Activated CD4-positive, alpha-beta T cell treated with anti-CD3 and anti-CD28 coated beads, Interleukin-2, Interleukin-6, amounts not matched to agents 100 ng/mL and 50 ng/mL, durations not matched to agents 16 hours and 8 hours (primary cell): ENCODE measurements at regions not wholly inside any gene's neighbourhood (a gene's known extent, or its start where the extent isn't known, plus 50 kb on each side); places are given as distances from the start of the nearest gene placed in this dataset.
"Not testable (repeated sequence)": the region's sequence is repeated elsewhere in the genome, so short reads cannot be mapped to it uniquely, and the experiment has no call there.

Source experiments
- DNase-seq: peaks from one replicate; pipeline ENCODE4 v3.0.0-alpha.2; 2020

DNA sequence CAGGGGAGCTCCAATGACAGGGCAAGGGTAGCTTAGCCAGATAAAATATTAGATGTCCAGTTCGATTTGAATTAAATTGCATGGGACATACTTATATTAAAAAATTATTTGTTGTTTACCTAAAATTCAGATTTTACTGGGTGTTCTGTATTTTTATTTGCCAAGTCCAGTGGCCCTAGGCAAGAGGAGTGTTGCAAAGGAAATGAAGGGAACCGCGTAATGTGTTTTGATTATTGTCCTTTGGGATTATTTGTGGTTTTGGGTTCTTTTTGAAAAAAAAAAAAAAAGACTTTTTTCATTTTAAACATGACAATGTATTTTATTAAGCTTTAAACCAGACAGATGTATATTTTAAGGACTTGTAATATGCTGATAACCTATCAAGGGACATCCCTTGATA, 179.3 kb downstream of the C9orf152 start:
- DNase-seq, result no peak

DNA sequence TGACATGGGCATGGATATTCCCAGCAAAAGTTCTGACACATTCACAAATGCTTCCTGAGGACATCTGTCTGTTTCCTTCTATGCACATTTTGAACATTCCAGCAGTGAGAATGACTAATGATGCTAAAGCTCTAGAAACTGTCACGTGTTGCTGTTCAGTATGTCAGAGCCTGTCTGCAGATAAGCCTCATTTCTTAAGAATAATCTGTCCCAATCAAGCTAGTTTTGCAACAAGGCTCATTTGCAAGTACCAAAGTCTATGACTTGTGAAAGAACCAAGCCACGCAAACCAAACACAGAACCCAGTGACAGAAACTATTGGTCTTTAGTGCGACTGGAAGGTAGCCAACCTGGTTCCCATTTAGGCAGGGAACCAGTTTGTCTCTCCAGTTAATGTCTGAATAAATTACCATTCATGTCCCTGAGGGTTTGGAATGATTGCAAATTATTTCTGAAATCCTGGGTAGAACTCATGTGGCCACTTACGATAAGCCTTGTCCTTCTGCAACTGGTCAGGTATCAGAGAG, 178.5 kb downstream of the C9orf152 start:
- no peak for DNase-seq

DNA sequence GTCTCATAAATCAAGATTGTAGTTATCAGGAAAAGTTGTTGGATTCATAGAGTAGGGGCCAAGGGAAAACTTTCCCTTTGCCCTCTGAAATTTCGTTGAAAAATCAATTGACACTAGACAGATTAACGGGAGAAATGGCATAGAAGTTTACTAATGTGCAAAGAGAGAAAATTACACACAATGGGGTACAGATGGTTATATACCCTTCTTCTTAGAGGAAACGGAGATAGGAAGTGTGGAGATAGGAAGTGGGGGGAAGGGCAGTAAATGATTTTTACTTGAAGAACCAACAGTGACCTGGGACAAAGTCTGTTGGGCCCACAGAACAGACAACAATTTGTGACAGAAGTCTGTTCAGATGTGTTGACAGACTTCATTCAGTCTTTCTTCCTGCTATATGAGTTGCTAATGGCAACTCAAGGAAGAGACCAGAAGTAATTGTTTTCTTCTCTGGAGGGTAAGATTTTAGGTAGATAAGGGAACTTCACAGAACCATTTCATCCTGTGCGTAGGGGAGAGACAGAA, 177.9 kb downstream of the C9orf152 start:
- DNase-seq, result no peak

DNA sequence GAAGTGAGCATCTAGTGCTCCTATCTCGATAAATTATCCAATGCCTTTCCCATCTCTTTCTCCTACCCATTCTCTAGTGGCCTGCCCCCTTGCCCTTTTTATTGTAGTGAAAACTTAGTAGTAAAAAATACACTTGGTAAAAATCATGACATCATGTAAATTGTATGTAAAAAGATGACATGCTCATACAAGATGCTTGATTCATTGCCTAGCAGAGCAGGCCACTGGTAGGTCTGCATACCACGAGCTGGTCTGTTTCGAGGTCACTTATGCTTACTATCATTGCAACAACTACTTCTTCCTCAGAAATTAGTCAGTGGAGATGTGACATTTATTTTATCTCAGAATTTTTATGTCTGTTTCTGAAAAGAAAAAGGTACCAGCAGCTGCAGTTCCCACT, 177.3 kb downstream of the C9orf152 start:
- DNase-seq, result no peak

DNA sequence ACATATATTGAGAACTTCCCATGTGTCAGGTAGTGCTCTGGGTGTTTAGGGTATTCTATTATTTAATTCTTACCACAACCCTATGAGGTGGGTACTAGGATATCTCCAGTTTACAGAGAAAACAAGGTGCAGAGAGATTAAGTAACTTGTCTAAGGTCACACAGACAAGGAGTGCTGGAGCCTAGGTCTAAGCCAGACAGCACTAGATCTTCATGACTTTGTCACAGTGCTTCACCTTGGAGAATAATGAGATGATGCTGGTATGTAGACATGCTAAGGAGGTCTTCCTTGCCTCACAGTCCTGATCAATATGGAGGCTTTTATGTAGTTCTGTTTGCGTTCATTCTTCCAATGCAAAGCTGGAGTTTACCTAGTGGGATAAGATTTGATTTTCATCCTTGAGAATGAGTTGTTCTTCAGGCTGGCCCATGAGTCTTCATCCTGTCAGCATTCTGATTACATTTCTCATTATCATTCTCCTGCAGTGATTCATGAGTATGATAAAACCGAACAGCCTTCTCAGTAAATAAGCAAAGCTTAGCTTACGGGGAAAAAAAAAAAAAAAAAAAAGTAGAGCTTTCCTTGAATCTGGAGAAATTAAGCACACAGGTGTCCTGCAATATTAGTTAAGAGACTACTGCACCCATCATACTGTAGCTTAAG, 176.3 kb downstream of the C9orf152 start:
- no peak for DNase-seq

DNA sequence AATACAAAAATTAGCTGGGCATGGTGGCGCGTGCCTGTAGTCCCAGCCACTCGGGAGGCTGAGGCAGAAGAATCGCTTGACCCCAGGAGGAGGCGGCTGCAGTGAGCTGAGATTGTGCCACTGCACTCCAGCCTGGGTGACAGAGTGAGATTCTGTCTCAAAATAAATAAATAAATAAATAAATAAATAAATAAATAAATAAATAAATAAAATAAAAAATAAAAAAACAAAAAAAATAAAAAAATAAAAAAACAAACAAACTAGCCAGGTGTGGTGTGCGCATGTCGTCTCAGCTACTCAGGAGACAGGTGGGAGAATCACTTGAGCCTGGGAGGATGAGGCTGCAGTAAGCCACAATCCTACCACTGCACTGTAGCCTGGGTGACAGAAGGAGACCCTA, 175.4 kb downstream of the C9orf152 start:
- DNase-seq, result not testable (repeated sequence)

DNA sequence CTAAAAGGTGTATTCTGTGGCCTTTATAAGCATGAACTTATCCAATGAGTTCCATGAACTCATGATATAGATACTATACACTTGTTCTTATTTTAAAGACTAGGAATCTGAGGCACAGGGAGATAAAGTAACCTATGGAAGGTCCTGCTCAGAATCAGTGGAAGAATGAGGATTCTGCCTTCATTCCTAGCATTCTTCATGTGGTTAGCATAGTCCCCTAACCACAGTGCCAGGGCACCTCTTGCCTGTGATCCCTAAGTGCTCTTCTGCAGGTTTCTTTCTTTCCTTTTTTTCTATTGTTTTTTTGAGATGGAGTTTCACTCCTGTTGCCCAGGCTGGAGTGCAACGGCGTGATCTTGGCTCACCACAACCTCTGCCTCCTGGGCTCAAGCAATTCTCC, 174.1 kb downstream of the C9orf152 start:
- no peak for DNase-seq

DNA sequence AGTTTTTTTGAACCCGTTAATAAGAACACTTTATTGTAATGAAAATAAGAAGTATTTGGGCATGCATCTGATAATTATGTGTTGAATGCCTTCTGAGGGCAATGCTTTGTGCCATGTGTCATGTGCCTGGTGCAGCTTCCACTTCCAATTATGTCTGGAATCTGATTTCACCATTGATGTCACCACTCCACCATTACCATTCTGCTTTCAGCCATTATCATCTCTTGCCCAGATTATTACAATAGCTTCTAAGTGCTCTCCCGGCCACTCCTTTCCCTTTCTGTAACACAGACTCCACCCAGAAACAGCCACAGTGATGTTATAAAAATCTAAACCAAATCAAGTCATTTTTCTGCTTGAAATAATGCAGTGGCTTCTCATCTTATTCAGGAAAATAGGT, 171.7 kb downstream of the C9orf152 start:
- DNase-seq, result no peak

DNA sequence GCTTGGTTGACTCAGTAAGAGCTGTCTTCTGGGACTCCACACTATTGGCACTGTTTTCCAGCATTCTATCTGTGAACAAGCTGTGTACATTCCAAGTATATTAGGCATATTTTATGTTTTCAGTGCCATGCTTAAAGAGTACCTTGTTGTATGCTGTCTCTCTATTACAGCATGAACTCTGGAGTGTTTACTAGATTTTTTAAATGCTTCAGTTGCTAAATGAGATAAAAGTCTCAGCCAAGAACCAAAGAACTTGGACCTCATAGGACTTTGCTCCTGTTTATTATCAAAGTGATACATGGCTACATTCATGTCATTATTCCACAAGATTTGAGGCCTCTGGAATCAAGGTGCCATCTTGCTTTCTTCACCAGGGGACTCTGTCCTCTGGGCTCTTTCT, 167.2 kb downstream of the C9orf152 start:
- DNase-seq, result no peak

DNA sequence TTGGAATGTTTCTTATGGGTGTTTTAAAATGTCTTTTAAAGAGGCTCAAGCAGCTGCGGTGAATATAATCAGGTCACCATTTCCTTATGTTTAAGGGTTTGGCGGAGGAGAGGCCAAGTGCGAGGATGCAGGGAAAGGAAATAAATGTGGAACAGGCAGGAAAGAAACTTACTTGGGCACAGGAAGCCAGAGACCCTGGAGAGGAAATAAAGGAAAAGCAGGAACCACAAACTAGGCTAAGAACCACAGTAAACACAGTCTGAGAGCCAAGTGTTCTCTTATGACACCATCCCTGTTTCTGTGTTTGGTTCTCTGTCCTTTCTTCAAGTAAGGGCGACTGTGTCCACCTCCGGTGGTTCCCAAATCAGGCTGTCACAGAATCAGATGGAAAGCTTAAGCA, 166.5 kb downstream of the C9orf152 start:
- DNase-seq, result no peak

DNA sequence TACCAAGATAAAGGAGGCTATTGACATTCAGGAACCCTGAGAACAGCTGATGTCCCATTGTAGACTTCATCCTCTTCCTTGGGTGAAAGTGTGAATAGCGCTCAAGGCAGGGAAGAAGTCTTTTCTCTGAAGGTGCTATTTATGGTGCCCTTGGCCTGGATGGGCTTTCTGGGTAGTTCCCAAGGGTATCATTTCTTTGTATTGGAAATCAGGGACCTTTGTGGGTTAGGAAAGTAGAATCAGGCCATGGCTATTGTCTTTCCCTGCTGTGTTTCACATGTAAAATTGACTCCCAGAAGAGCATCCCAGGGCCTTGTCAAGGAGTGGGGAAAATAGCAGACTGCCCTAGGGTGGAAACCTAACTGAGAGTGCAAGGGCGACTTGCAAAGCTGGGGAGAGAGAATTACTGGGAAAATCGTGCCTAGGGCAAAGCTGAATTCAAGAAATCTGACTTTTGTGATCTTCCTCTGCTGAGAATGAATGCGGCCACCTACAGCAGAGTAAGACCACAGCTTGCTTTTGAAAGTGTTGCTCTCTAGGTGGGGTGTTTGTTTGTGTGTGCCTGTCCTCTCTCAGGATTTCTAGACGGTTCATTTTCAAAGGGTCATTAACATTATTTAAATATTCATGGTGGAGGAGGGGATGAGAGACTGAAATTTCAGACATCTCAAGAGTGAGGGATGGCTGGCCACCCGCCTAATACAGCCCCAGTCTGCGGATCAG, 160.6 kb downstream of the C9orf152 start:
- DNase-seq, result no peak

DNA sequence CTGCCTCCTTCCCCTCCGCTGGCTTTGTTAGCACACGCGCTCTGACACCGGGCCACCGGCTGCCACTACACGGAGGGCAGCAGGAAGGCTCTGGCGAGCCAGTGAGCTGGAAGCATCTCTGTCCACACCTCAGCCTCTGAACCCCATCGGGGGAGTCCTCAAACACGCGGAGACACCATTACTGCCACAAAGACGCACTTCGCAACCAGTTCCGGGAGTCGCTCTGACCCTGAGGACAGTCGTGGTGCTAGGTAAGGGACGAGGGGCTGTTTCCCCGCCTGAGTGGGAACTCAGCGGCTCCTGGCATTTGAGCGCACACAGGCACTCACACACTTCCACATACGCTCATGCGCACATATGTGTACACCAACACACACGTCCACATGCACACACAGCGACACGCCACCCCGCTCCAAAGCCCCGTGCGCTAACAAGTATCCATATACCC, 160.0 kb downstream of the C9orf152 start:
- DNase-seq, result no peak

DNA sequence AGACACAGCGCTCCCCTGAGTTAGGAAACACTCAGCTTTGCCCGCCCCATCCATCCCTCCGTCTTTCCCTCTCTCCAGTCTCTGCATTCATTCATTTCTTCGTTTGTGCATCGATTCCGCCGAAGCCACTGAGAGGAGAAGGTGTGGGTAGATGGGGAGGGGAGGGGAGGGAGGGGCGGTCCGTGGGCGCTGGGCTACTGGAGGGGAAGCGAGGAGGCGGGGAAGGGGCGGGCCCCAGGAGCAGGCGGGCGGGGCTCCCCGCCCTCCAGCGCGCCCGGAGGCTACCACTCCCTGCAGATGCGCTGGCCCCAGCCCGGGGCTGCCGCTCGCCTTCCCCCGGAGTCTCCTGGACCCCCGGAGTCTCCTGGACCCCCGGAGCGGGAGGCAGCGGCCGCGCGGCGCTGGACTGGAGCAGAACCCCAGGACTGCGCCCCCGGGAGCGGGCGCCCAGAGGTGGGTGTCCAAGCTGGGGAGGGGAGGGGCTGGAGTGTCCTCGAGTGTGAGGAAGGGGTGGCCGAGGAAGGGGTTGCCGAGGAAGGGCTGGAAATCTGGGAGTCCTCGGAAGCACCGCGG, 159.5 kb downstream of the C9orf152 start:
- peak; percentile 89 for DNase-seq

DNA sequence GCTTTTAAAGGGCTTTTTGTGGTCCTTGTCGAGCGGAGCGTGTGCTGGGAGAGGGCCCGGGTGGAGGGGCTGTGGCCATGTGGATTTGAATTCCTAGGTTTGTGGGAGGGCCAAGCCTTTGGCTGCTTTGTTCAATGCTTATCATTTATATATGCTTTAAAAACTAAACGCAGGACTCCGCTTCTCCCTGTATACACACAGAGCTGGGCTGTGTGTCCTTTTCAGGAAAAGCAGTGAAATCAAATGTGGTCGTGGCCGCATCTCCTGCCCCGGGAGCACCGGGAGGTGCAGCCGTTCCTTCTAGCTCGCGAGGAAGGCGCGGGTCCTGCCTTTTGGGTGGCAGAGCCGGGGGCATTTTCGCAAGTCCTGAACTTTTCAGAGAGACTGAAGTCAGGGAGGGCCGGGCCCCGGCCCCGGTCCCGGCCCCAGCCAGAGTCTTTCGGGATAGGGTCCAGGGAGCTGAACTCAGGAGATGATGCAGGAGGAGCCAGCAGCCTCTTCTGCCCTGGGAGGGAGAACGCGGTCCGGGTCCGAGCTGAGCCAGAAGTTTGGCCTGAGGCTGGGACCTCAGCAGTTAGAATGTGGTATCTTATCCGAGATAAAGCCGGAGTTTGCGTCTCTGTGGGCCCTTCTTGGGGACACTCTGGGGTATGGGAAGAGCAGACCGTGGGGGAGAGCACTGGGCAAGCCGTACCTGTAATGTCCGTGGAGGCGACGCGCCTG, 158.8 kb downstream of the C9orf152 start:
- peak; percentile 18 for DNase-seq

DNA sequence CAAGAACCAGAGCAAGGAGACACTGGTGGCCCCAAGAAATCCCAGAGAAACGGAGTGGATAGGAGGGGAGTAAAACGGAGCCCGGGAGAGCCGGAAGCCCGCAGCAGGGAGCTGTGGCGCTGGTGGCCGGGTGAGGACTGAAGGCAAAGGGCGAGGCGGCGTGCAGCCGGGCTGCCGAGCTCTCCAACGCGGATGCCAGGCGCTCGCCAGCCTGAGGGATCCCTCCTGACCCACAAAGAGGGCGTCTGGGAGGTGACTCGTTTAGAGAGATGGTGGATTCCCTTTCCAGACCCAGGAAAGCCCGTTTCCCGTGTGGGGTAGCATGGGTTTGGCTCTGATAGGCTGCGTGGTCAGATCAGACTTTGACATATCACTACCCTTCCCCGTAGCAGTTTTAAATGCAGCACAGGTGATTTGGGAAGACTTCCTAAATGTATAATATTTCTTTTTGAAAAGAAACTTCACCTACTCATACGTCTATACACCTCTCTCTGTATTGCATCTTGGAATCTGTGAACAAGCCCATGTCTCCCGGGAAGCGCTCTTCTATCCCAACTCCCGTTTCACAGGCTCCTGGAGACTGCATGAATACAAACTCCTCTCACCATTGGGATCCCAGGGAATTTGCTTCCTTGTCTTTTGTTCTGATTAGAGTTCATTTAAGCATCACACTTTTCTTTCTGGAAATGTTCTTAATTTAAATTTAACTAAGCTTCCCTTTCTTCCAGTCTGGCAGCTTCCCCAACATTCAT, 158.1 kb downstream of the C9orf152 start:
- peak; percentile 47 for DNase-seq

DNA sequence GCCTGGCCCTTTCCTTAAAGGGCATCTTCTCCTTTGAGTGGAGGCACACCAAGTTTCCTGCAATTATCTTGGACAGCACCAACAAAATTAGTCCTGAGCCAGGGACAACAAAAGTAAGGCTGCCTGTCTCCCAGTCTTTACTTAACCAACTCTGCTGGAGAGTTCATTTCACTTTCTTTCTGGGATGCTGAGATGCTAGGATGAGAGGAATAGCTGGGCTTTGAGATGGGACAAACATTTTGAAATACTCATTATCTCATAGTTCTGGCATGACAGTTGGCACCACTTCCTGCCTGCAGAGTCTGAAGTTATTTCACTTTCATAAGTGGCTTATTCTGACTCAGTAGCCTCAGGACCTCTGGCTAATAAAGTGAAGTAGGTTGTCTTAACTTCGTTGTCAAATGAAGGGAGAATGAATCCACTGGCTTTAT, 157.0 kb downstream of the C9orf152 start:
- peak; percentile 76 for DNase-seq

DNA sequence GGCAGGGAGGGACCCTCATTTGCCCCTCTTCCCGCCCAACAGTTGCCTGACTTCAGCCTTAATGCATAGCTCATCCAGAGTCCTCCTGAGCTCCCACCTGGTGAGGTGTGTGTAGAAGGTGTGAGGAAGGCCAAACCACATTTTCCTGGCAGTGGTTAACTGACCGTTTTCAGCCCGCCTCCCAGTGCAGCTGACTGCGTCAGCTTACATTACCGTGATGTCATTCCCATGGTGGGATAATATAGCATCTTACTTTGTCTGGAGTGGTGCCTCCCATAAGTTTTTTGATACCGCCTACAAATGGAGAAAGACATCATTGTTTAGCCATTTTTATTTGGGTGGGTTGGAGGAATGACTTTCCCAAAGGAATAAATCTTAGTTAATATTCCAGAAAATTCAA, 151.9 kb downstream of the C9orf152 start:
- no peak for DNase-seq

DNA sequence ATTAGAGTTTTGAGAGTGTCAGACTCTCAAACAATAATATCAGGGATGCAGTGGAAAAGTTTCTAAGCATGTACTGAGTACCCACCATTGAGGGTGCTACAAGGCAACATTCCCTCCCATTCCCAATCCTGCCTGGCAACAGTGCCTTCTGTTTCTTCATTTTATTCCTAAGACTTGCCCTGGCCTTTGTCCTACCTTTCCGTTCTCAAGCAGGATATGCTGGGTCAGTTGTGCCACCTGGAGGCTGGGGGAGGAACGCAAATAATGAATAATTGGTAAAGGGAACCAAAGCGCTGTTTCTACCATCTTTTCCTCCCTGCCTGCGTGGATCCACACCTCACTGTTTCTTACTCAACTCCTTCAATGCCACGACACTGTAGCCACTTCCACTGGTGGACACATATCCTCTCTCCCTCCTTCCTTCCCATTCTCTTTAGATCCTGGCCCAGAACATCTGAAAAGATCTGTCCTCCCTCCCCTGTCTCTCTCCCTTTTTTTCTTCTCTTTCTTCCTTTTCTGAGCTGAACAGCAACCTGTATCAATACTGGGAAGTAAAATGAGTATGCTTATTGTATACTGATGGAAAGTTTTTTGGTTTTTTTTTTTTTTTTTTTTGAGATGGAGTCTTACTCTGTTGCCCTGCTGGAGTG, 149.5 kb downstream of the C9orf152 start:
- DNase-seq, result peak; percentile 62

DNA sequence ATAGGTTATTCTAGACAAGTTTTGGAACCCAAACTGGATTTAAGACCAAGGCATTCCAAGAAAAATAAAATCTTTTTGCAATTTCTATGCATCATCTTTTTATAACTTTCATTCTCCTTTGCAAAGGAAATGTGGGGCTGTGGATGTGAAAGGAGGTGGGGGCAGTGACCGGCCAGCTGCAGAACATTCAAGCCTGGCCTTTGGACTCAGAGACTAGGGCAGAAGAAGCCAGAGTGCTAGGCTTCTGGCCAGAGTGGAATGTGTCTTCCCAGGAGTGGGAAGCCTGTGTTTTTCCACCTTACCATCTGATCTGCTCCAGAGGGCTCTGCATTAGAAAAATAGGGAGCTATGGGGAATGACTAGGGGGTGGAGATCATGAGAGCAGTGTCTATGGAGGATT, 148.5 kb downstream of the C9orf152 start:
- DNase-seq, result no peak

DNA sequence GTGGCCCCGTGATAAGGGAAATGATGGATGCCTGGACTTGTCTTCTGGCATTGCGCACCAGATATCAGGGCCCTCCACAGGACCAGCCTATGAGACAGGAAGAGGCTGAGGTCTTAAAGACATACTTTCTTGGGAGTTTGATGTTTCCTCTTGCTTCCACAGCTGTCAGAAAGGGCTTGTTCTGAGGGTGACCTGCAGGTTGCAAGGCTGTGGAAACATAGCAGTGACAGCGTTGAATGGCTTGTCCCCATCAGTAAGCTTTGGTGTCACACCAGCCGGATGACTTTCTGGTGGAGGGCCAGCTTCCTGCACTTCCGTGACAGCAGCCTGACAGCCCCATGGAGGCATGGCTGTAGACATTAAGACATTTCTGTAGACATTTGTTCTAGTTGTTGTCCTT, 143.2 kb downstream of the C9orf152 start:
- DNase-seq, result no peak

DNA sequence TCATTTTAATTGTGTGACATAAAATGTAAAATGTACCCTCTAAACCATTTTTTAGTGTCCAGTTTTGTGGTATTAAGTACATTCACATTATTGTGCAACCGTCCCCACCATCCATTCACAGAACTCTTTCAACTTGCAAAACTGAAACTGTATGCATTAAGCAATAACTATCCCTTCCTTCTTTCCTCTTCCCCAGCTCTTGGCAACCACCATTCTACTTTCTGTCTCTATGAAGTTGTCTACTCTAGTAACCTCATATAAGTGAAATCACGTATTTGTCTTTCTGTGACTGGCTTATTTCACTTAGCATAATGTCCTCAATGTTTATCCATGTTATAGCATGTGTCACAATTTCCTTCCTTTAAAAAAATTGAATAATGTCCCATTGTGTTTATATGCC, 142.4 kb downstream of the C9orf152 start:
- DNase-seq, result no peak
